ENCODE measurements at regions not wholly inside any gene's neighbourhood (a gene's known extent, or its start where the extent isn't known, plus 50 kb on each side); places are given as distances from the start of the nearest gene placed in this dataset.
"Not testable (repeated sequence)": the region's sequence is repeated elsewhere in the genome, so short reads cannot be mapped to it uniquely, and the experiment has no call there.

GRCh38 chr20:53809728-53810365 is 216.2 kb upstream of the ZNF217 start:
- DNase-seq (ENCODE audit: low spot score) = no peak
- TF ChIP-seq CTCF (IDR thresholded peaks at IDR 0.05; ENCODE audit: borderline replicate concordance, control extremely low read depth, extremely low read depth, insufficient read depth, missing control alignments) = no peak
- in situ Hi-C loops (cut with MboI; ENCODE audit: low sequenced_read_pairs, unreplicated experiment) = no loop called here

GRCh38 chr20:53809217-53809616 is 215.6 kb upstream of the ZNF217 start:
- no peak for TF ChIP-seq CTCF (IDR thresholded peaks at IDR 0.05; ENCODE audit: borderline replicate concordance, control extremely low read depth, extremely low read depth, insufficient read depth, missing control alignments)
- in situ Hi-C loops (cut with MboI; ENCODE audit: low sequenced_read_pairs, unreplicated experiment) = no loop called here
- DNase-seq (ENCODE audit: low spot score) = no peak

GRCh38 chr20:53808733-53809132 is 215.1 kb upstream of the ZNF217 start:
- in situ Hi-C loops (cut with MboI; ENCODE audit: low sequenced_read_pairs, unreplicated experiment) = no loop called here
- TF ChIP-seq CTCF (IDR thresholded peaks at IDR 0.05; ENCODE audit: borderline replicate concordance, control extremely low read depth, extremely low read depth, insufficient read depth, missing control alignments) = no peak
- DNase-seq (ENCODE audit: low spot score) = no peak

- in situ Hi-C loops (cut with MboI; ENCODE audit: low sequenced_read_pairs, unreplicated experiment); DNase-seq (ENCODE audit: low spot score): not testable (repeated sequence)
Measured at GRCh38 chr20:53808302-53808701, 214.7 kb upstream of the ZNF217 start.

GRCh38 chr20:53806683-53807401 is 213.2 kb upstream of the ZNF217 start:
- in situ Hi-C loops (cut with MboI; ENCODE audit: low sequenced_read_pairs, unreplicated experiment) = no loop called here
- no peak for DNase-seq (ENCODE audit: low spot score)
- no peak for TF ChIP-seq CTCF (IDR thresholded peaks at IDR 0.05; ENCODE audit: borderline replicate concordance, control extremely low read depth, extremely low read depth, insufficient read depth, missing control alignments)

- no peak for DNase-seq (ENCODE audit: low spot score)
- no peak for TF ChIP-seq CTCF (IDR thresholded peaks at IDR 0.05; ENCODE audit: borderline replicate concordance, control extremely low read depth, extremely low read depth, insufficient read depth, missing control alignments)
- in situ Hi-C loops (cut with MboI; ENCODE audit: low sequenced_read_pairs, unreplicated experiment) = no loop called here
Measured at GRCh38 chr20:53805895-53806384, 212.3 kb upstream of the ZNF217 start.
